HEK293T (cell line): ENCODE measurements at regions not wholly inside any gene's neighbourhood (a gene's known extent, or its start where the extent isn't known, plus 50 kb on each side); places are given as distances from the start of the nearest gene placed in this dataset.

Experiments used
- CTCF ChIA-PET: fragments of 350-600 bp; formaldehyde crosslinking; extraction: SDS; loops from one replicate; lab custom pipeline; 2021; ENCODE audit warnings: antibody characterized with exemption, inconsistent platforms; lab: Yijun Ruan, JAX
- POLR2A ChIA-PET: fragments of 350-600 bp; formaldehyde crosslinking; extraction: SDS; loops from one replicate; lab custom pipeline; 2020; ENCODE audit warnings: antibody characterized with exemption, inconsistent platforms; lab: Yijun Ruan, JAX
- DNase-seq: peaks from one replicate; pipeline ENCODE4 v3.0.0; 2012; ENCODE audit warnings: mixed read lengths; ENCODE audit errors: extremely low spot score
- ARNT ChIP-seq: fragments of 450-650 bp; IDR thresholded peaks from 2 replicates; pipeline ENCODE4 v1.6.1; 2017; ENCODE audit warnings: mild to moderate bottlenecking
- BHLHE40 ChIP-seq: fragments of 450-650 bp; IDR thresholded peaks from 2 replicates; pipeline ENCODE4 v1.6.1; 2016; ENCODE audit warnings: mild to moderate bottlenecking, moderate library complexity, borderline replicate concordance
- CTBP1 ChIP-seq: fragments of 450-650 bp; IDR thresholded peaks from 2 replicates; pipeline ENCODE4 v1.6.1; 2016; ENCODE audit warnings: borderline replicate concordance
- ELF4 ChIP-seq: fragments of 450-650 bp; IDR thresholded peaks from 2 replicates; pipeline ENCODE4 v1.6.1; 2017; ENCODE audit warnings: antibody characterized with exemption
- FOXA1 ChIP-seq: fragments of 450-650 bp; IDR thresholded peaks from 2 replicates; pipeline ENCODE4 v1.6.1; 2016; ENCODE audit warnings: mild to moderate bottlenecking
- FOXK2 ChIP-seq: fragments of 450-650 bp; IDR thresholded peaks from 2 replicates; pipeline ENCODE4 v1.6.1; 2016; ENCODE audit warnings: mild to moderate bottlenecking
- FOXM1 ChIP-seq: fragments of 450-650 bp; IDR thresholded peaks from 2 replicates; pipeline ENCODE4 v1.6.1; 2017; ENCODE audit warnings: mild to moderate bottlenecking, borderline replicate concordance
- HDGF ChIP-seq: fragments of 450-650 bp; IDR thresholded peaks from 2 replicates; pipeline ENCODE4 v1.6.1; 2017; ENCODE audit warnings: antibody characterized with exemption, borderline replicate concordance
- L3MBTL2 ChIP-seq: fragments of 450-650 bp; conservative IDR thresholded peaks from 2 replicates; pipeline ENCODE4 v1.6.1; 2016; ENCODE audit warnings: mild to moderate bottlenecking
- LEF1 ChIP-seq: fragments of 450-650 bp; IDR thresholded peaks from 2 replicates; pipeline ENCODE4 v1.6.1; 2017; ENCODE audit warnings: mild to moderate bottlenecking, borderline replicate concordance
- NFRKB ChIP-seq: fragments of 450-650 bp; IDR thresholded peaks from 2 replicates; pipeline ENCODE4 v1.6.1; 2016; ENCODE audit warnings: mild to moderate bottlenecking, moderate library complexity
- SP1 ChIP-seq: fragments of 450-650 bp; IDR thresholded peaks from 2 replicates; pipeline ENCODE4 v1.6.1; 2017
- SUZ12 ChIP-seq: fragments of 450-650 bp; IDR thresholded peaks from 2 replicates; pipeline ENCODE4 v1.6.1; 2016; ENCODE audit warnings: mild to moderate bottlenecking
- TARDBP ChIP-seq: fragments of 450-650 bp; IDR thresholded peaks from 2 replicates; pipeline ENCODE4 v1.6.1; 2016
- ZNF384 ChIP-seq: fragments of 450-650 bp; IDR thresholded peaks from 2 replicates; pipeline ENCODE4 v1.6.1; 2016
- TF ChIP-seq, protein P1 (sequence below): fragments of 450-650 bp; IDR thresholded peaks from 2 replicates; pipeline ENCODE4 v1.6.1; 2016

DNA sequence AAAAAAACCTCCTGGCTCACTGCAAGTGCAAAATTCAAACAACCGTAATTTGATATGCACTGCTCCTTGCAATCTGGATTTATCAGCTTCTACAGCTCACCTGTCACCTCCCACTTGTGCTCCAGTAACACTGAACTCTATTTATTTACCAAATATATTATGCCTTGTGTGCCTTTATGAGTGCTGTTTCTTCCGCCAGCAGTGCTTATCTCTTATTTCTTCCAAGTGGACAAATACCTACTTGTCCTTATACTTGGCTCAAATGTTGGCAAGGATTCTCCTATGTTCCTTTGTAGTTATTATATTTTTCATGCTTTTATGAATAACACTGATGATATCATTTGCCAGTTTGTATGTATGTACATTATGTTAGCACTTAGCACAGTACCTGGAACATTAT, 145.7 kb upstream of the ARRDC3 start:
- POLR2A ChIA-PET: no interaction called here
- CTCF ChIA-PET: no interaction called here
- no peak for DNase-seq
- TF ChIP-seq FOXA1: no peak
- no peak for TF ChIP-seq SP1
- no peak for TF ChIP-seq FOXK2
- TF ChIP-seq TARDBP: no peak

GRCh38 chr5:91521785-91522184, 138.7 kb upstream of the ARRDC3 start:
- TF ChIP-seq SUZ12: no peak
- TF ChIP-seq BHLHE40: no peak
- TF ChIP-seq L3MBTL2: no peak
- no peak for TF ChIP-seq ELF4
- TF ChIP-seq SP1: no peak
- TF ChIP-seq HDGF: no peak
- no peak for TF ChIP-seq ZNF384
- no peak for TF ChIP-seq ARNT
- TF ChIP-seq LEF1: no peak
- TF ChIP-seq, protein P1, sequence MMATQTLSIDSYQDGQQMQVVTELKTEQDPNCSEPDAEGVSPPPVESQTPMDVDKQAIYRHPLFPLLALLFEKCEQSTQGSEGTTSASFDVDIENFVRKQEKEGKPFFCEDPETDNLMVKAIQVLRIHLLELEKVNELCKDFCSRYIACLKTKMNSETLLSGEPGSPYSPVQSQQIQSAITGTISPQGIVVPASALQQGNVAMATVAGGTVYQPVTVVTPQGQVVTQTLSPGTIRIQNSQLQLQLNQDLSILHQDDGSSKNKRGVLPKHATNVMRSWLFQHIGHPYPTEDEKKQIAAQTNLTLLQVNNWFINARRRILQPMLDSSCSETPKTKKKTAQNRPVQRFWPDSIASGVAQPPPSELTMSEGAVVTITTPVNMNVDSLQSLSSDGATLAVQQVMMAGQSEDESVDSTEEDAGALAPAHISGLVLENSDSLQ: no peak
- no peak for TF ChIP-seq CTBP1
- POLR2A ChIA-PET: no interaction called here
- DNase-seq: no peak
- CTCF ChIA-PET: no interaction called here

DNA sequence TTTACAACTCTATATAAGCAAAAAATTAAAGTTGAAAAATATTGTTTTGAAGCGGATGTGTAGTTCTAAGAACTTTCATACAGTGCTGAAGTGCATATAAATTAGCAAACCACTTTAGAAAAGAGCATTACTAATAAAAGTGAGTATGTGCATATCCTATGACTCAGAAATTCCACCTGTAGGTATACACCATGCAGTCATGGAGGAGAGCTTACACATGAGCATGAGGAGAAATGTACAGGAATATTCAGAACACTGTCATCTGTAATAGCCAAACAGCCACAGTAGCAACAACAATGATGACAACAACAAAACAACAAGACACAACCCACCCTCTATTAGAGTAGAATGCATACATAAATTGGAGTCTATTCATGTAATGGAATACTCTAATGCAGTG, 138.2 kb upstream of the ARRDC3 start:
- no peak for DNase-seq
- no peak for TF ChIP-seq FOXK2
- no peak for TF ChIP-seq SUZ12
- TF ChIP-seq LEF1: no peak
- TF ChIP-seq HDGF: no peak
- no peak for TF ChIP-seq L3MBTL2
- no peak for TF ChIP-seq CTBP1
- no peak for TF ChIP-seq NFRKB
- no peak for TF ChIP-seq SP1
- TF ChIP-seq FOXM1: no peak
- no peak for TF ChIP-seq FOXA1
- TF ChIP-seq, protein P1: no peak
- no peak for TF ChIP-seq TARDBP
- no peak for TF ChIP-seq ELF4
- TF ChIP-seq BHLHE40: no peak
- no peak for TF ChIP-seq ARNT
- POLR2A ChIA-PET: no interaction called here
- CTCF ChIA-PET: no interaction called here

DNA sequence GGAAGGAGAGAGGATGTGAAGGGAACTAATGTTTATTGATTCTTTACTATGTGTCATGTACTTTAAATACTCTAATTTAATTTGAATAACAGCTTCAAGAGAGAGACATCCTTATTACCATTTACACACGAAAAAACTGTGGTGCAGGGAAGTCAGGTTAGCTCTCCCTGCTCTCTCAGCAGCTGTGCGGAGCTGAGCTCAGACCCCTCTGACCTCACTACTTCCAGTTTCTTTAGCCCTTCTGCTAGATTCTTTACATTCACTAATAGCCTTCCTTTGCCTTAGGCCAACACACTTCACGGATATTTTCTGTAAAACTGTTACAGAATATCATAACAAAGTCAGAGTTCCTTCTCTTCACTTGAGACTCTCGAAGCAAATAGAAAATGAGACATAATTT, 131.3 kb upstream of the ARRDC3 start:
- TF ChIP-seq ZNF384 (no peak), SP1 (no peak), TARDBP (no peak), BHLHE40 (no peak), CTBP1 (no peak), ARNT (no peak), LEF1 (no peak), SUZ12 (no peak), L3MBTL2 (no peak), NFRKB (no peak)
- CTCF ChIA-PET: no interaction called here
- DNase-seq: no peak
- POLR2A ChIA-PET: no interaction called here

- TF ChIP-seq ARNT (no peak), ZNF384 (no peak), BHLHE40 (no peak), NFRKB (no peak), SP1 (no peak), LEF1 (no peak)
- TF ChIP-seq, protein P1: no peak
- DNase-seq: no peak
- CTCF ChIA-PET: no interaction called here
- POLR2A ChIA-PET: no interaction called here
These were observed 120.2 kb upstream of the ARRDC3 start for GRCh38 chr5:91503321-91503720.

GRCh38 chr5:91500758-91501157, 117.6 kb upstream of the ARRDC3 start:
- CTCF ChIA-PET: interaction anchor here (0.8 kb wide), 1 partner anchor 227 kb away, joined by 4 read pairs; no protein-coding TSS in a partner anchor

More at GRCh38 chr5:91500758-91501157, 117.6 kb upstream of the ARRDC3 start:
- no peak for TF ChIP-seq L3MBTL2
- no peak for TF ChIP-seq BHLHE40
- TF ChIP-seq SP1: no peak
- TF ChIP-seq TARDBP: no peak
- no peak for TF ChIP-seq ARNT
- TF ChIP-seq NFRKB: no peak
- no peak for TF ChIP-seq FOXK2
- no peak for TF ChIP-seq CTBP1
- no peak for TF ChIP-seq ELF4
- TF ChIP-seq LEF1: no peak
- TF ChIP-seq SUZ12: no peak
- no peak for TF ChIP-seq ZNF384
- TF ChIP-seq HDGF: no peak
- DNase-seq: no peak
- POLR2A ChIA-PET: no interaction called here
